ENCODE measurements at regions not wholly inside any gene's neighbourhood (a gene's known extent, or its start where the extent isn't known, plus 50 kb on each side); places are given as distances from the start of the nearest gene placed in this dataset.

- H3K27ac ChIP-seq: no peak overlapping the region
- H3K9me3 ChIP-seq: no peaks in the 10 kb centered on the region
- intact Hi-C loops (cut with DNase I; ENCODE audit: low total_unique reads): no loop called here
- no peak for TF ChIP-seq POLR2A (IDR thresholded peaks at IDR 0.05)
- TF ChIP-seq CTCF (IDR thresholded peaks at IDR 0.05 in 8 of 11, conservative IDR thresholded peaks at IDR 0.05 in 3 of 11): no peak
- no peak for TF ChIP-seq POLR2AphosphoS5 (IDR thresholded peaks at IDR 0.05)
- H3K36me3 ChIP-seq: no peaks in the 10 kb centered on the region
- peaks cover 0 to 49% (median 0%) of the 10 kb centered on the region in 7 donors for H3K27me3 ChIP-seq (replicated peaks in 1 of 7)
- peak; percentile 33 for DNase-seq
- H3K4me3 ChIP-seq: no peak overlapping the region
- 74 to 83% (median 81%) methylated on average over 8 of the region's 8 CpGs for whole genome bisulfite sequencing, 5 donors
- H3K4me1 ChIP-seq: peaks cover 0 to 4% (median 0%) of the 10 kb centered on the region in 6 donors
Observed at GRCh38 chr22:49188091-49188490, 639.6 kb downstream of the BRD1 start.

- Histone ChIP-seq H3K27me3 (replicated peaks in 1 of 7) (peaks cover 0 to 52% (median 0%) of the 10 kb centered on the region in 7 donors), H3K9me3 (no peaks in the 10 kb centered on the region), H3K4me1 (no peaks in the 10 kb centered on the region), H3K36me3 (no peaks in the 10 kb centered on the region), H3K4me3 (no peak overlapping the region), H3K27ac (no peak overlapping the region)
- 76 to 92% (median 91%) methylated on average over 12 of the region's 12 CpGs for WGBS, 5 donors
- TF ChIP-seq CTCF (IDR thresholded peaks at IDR 0.05 in 8 of 11, conservative IDR thresholded peaks at IDR 0.05 in 3 of 11) (no peak), POLR2A (IDR thresholded peaks at IDR 0.05) (no peak)
- DNase-seq: peak; percentile 59
- intact Hi-C loops (cut with DNase I; ENCODE audit: low total_unique reads): no loop called here
Observed at GRCh38 chr22:49186762-49187161, 640.9 kb downstream of the BRD1 start.

GRCh38 chr22:49186293-49186692 lies 641.4 kb downstream of the BRD1 start:
- Histone ChIP-seq H3K9me3 (no peaks in the 10 kb centered on the region), H3K27me3 (replicated peaks in 1 of 7) (peaks cover 0 to 48% (median 0%) of the 10 kb centered on the region in 7 donors), H3K36me3 (no peaks in the 10 kb centered on the region), H3K4me3 (no peak overlapping the region), H3K27ac (no peak overlapping the region), H3K4me1 (no peaks in the 10 kb centered on the region)
- WGBS, 5 donors: 93 to 100% (median 98%) methylated on average over 1 of the region's 1 CpG
- TF ChIP-seq POLR2A (IDR thresholded peaks at IDR 0.05): no peak
- TF ChIP-seq POLR2AphosphoS5 (IDR thresholded peaks at IDR 0.05): no peak
- no peak for TF ChIP-seq CTCF (IDR thresholded peaks at IDR 0.05 in 8 of 11, conservative IDR thresholded peaks at IDR 0.05 in 3 of 11)
- no peak for DNase-seq
- intact Hi-C loops (cut with DNase I; ENCODE audit: low total_unique reads): no loop called here

- intact Hi-C loops (cut with DNase I; ENCODE audit: low total_unique reads): no loop called here
- TF ChIP-seq POLR2AphosphoS5 (IDR thresholded peaks at IDR 0.05) (no peak), CTCF (IDR thresholded peaks at IDR 0.05 in 8 of 11, conservative IDR thresholded peaks at IDR 0.05 in 3 of 11) (no peak)
- Histone ChIP-seq H3K4me1 (no peaks in the 10 kb centered on the region), H3K36me3 (no peaks in the 10 kb centered on the region), H3K9me3 (no peaks in the 10 kb centered on the region), H3K4me3 (no peak overlapping the region), H3K27me3 (replicated peaks in 1 of 7) (peaks cover 0 to 40% (median 0%) of the 10 kb centered on the region in 7 donors), H3K27ac (no peak overlapping the region)
- DNase-seq: peak; percentile 29
- WGBS, 5 donors: 80 to 93% (median 80%) methylated on average over 3 to 4 of the region's 4 CpGs
Observed at GRCh38 chr22:49185312-49185969, 642.2 kb downstream of the BRD1 start.

Measured in spleen (tissue), 11 donors.